Cardiac fibroblast (primary cell): ENCODE measurements at regions not wholly inside any gene's neighbourhood (a gene's known extent, or its start where the extent isn't known, plus 50 kb on each side); places are given as distances from the start of the nearest gene placed in this dataset.
A peak's percentile ranks its signal among the peaks of the same experiment; 100 is the strongest.

ENCODE experiments used
- DNase-seq, 2 donors: peaks; one replicate each; pipeline versions ENCODE4 v3.0.0 to v3.0.0-alpha.2; 2010; ENCODE audit warnings: low read depth in 2 of 2
- H3K4me3 ChIP-seq, 2 donors: replicated peaks in 1 of 2; 1 replicate in 1 of 2; 2 replicates in 1 of 2; pipeline ENCODE4 v1.5.1; 2011; ENCODE audit warnings: low read depth in 2 of 2, low read length in 2 of 2, mild to moderate bottlenecking in 2 of 2, moderate library complexity in 1 of 2
- TF ChIP-seq, protein P1 (sequence below): IDR thresholded peaks from one replicate; pipeline ENCODE4 v1.5.1; 2011; ENCODE audit warnings: low read depth, mild to moderate bottlenecking, low read length, inconsistent platforms

DNA sequence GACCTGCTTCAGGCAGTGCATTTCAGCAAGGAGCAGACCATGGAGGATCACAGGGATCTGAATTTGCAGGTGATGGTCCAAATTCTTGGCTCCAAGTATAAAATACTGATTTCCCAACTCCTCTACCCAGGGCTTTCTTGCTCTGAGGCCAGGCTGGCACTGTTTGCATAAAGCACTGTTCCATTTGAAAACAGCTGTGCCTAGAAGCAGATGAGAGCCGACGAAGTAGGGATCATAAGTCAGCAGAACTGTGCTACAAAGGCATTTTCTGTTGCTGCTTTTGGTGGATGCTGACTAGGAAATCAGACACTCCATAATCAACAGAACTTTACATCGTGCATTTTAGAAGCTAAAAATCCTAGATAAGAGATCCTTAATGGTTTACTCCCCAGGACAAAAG lies 126.4 kb downstream of the MAT2B start:
- no peak overlapping the region for H3K4me3 ChIP-seq
- TF ChIP-seq, protein P1, sequence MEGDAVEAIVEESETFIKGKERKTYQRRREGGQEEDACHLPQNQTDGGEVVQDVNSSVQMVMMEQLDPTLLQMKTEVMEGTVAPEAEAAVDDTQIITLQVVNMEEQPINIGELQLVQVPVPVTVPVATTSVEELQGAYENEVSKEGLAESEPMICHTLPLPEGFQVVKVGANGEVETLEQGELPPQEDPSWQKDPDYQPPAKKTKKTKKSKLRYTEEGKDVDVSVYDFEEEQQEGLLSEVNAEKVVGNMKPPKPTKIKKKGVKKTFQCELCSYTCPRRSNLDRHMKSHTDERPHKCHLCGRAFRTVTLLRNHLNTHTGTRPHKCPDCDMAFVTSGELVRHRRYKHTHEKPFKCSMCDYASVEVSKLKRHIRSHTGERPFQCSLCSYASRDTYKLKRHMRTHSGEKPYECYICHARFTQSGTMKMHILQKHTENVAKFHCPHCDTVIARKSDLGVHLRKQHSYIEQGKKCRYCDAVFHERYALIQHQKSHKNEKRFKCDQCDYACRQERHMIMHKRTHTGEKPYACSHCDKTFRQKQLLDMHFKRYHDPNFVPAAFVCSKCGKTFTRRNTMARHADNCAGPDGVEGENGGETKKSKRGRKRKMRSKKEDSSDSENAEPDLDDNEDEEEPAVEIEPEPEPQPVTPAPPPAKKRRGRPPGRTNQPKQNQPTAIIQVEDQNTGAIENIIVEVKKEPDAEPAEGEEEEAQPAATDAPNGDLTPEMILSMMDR: no peak
- DNase-seq: peak in 1 of 2 donors; percentile 2

- no peak overlapping the region for H3K4me3 ChIP-seq
- DNase-seq: no peak
- TF ChIP-seq, protein P1: no peak
Observed at GRCh38 chr5:163633926-163634460, 128.6 kb downstream of the MAT2B start.

DNA sequence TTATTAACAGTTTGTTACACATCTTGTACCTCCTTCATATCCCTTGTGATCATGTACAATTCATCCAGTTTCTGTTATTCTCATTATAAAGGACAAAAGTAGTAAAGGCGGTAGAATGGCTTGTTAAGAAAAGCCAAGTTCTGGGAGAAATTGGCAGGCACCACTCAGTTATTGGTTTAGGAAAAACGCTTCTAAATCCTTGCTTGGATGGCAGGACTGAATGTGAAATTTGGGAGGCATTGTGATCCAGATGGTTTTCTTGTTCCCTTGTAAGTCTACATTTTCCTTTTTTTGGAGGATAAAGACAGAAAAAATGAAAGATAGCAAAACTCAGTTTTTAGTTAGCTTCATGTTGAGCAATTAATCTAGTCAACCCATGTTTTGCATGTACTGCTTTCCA lies 130.2 kb downstream of the MAT2B start:
- TF ChIP-seq, protein P1: no peak
- DNase-seq: no peak
- H3K4me3 ChIP-seq: no peak overlapping the region

DNA sequence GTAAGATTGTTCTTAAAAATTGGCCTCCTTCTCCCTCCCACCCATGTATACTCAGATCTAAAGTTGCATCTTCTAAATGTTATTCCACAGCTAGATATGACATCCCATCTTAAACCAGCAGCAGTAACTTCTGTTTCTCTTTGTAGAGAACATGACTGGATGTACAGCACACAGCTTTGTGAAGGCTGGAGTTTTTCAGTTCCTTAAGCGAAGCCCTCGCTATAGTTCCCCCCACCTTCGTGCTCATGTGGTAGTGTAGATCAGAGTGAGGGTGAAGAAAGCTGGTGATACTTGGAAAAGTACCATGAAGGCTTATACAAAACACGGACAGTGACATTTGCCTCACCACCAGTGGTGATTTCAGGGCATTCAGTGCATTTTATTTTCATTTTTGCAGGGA lies 137.5 kb downstream of the MAT2B start:
- no peak for DNase-seq
- no peak overlapping the region for H3K4me3 ChIP-seq
- TF ChIP-seq, protein P1: no peak

DNA sequence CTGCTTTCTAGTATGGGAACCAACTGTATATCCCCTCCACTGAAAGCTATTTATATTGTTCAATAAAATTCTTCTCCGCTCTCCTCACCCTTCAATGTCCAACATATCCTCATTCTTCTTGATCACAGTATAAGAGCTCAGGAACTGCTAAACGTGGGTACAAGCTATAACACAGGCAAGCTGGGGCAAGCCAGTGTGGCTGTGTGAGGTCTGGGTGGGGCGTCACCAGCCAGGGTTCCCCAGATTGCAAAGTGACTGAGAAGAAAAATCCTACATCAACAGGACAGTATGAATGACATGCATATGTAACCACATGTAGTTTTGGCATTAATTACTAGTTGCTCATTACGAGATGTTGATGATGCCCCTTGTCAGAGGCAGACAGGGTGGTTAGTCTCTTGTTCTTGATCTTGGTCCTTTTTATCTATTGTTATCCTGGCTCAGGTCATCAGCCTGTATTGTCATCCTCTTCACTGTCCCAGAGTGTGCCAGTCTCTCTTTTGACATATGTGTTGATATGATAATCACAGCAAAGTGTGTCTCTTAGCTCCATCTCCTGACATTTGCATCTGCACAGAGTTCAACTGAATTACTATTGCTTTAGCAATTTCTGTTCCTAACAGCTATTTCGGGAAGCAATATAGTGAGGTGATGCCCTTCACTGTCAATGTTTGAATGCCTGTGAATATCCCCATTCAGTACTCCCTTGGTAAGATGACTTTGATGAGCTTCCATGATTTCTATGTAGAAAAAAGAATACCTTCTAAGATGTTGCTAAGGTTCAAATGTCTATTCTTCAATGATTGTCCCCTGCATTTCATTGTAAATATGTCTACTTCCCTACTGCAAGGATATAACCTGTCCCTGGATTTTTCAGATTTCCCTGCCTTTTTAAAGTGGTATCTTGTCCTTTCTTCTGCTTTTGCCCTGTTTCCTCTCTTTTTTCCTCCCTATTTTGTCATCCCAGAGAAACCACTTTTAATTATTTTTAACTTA lies 140.3 kb downstream of the MAT2B start:
- H3K4me3 ChIP-seq: no peak overlapping the region
- TF ChIP-seq, protein P1: no peak

GRCh38 chr5:163649514-163649913 lies 144.1 kb downstream of the MAT2B start:
- H3K4me3 ChIP-seq: no peak overlapping the region
- TF ChIP-seq, protein P1: no peak
- peak; percentile 69 to 88 for DNase-seq

More for the DNA sequence above, 140.3 kb downstream of the MAT2B start:
- DNase-seq: no peak
